GM04503 (cell line): ENCODE measurements at regions not wholly inside any gene's neighbourhood (a gene's known extent, or its start where the extent isn't known, plus 50 kb on each side); places are given as distances from the start of the nearest gene placed in this dataset.
"Not testable (repeated sequence)": the region's sequence is repeated elsewhere in the genome, so short reads cannot be mapped to it uniquely, and the experiment has no call there.

Source experiments
- DNase-seq: peaks from one replicate; pipeline ENCODE4 v3.0.0-alpha.2; 2012; ENCODE audit warnings: low read depth

GRCh38 chr3:112765531-112765930 lies 81.1 kb downstream of the CD200R1L start:
- DNase-seq = no peak

- no peak for DNase-seq
Observed at GRCh38 chr3:112763258-112763657, 83.4 kb downstream of the CD200R1L start.

GRCh38 chr3:112761062-112761638 lies 85.5 kb downstream of the CD200R1L start:
- no peak for DNase-seq

- no peak for DNase-seq
Observed at GRCh38 chr3:112759681-112760080, 87.0 kb downstream of the CD200R1L start.

GRCh38 chr3:112759210-112759609 lies 87.5 kb downstream of the CD200R1L start:
- DNase-seq = no peak

- no peak for DNase-seq
Observed at GRCh38 chr3:112757197-112757596, 89.5 kb downstream of the CD200R1L start.

GRCh38 chr3:112755845-112756613 lies 90.6 kb downstream of the CD200R1L start:
- no peak for DNase-seq

- DNase-seq = not testable (repeated sequence)
Observed at GRCh38 chr3:112755046-112755445, 91.6 kb downstream of the CD200R1L start.

GRCh38 chr3:112751564-112752512 lies 94.8 kb downstream of the CD200R1L start:
- no peak for DNase-seq

- no peak for DNase-seq
Observed at GRCh38 chr3:112751061-112751460, 95.6 kb downstream of the CD200R1L start.

- DNase-seq = no peak
Observed at GRCh38 chr3:112747624-112748023, 99.0 kb downstream of the CD200R1L start.

GRCh38 chr3:112746675-112747280 lies 99.9 kb downstream of the CD200R1L start:
- DNase-seq = no peak

- no peak for DNase-seq
Observed at GRCh38 chr3:112745567-112746248, 101.0 kb downstream of the CD200R1L start.

GRCh38 chr3:112744825-112745566 lies 101.7 kb downstream of the CD200R1L start:
- no peak for DNase-seq

- DNase-seq = no peak
Observed at GRCh38 chr3:112744106-112744505, 102.6 kb downstream of the CD200R1L start.

- DNase-seq = no peak
Observed at GRCh38 chr3:112742934-112743333, 102.0 kb upstream of the CCDC80 start.

- DNase-seq = no peak
Observed at GRCh38 chr3:112741983-112742382, 101.0 kb upstream of the CCDC80 start.

- no peak for DNase-seq
Observed at GRCh38 chr3:112740835-112741234, 99.9 kb upstream of the CCDC80 start.

GRCh38 chr3:112739252-112739965 lies 98.5 kb upstream of the CCDC80 start:
- no peak for DNase-seq

- DNase-seq = no peak
Observed at GRCh38 chr3:112738366-112738765, 97.4 kb upstream of the CCDC80 start.
